ENCODE measurements at regions not wholly inside any gene's neighbourhood (a gene's known extent, or its start where the extent isn't known, plus 50 kb on each side); places are given as distances from the start of the nearest gene placed in this dataset.

DNA sequence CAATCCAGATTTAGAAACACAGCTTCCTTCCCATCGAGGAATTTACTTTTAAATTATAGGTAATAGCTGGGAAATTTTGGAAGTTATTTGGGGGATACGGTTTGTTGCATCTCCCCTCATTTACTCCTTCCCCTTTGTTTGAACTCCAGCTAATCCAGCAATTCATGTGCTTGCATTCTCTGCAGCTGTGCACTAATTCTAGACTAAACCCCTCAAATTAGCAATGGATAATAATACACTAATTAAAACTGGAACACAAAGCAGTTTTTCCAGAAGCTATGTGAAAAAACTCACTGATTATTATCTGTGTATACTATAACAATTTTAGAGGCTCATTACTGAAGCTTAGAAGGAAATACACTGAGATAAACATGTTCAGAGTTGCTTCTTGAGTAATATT lies 751.2 kb upstream of the ZNF608 start:
- TF ChIP-seq POLR2A (IDR thresholded peaks at IDR 0.05; ENCODE audit: low read depth, low read length): no peak
- TF ChIP-seq GABPA (IDR thresholded peaks at IDR 0.05; ENCODE audit: low read depth): no peak
- no peak for TF ChIP-seq SIX5 (IDR thresholded peaks at IDR 0.05; ENCODE audit: low read depth, low read length, severe bottlenecking)
- no peak for TF ChIP-seq EZH2 (IDR thresholded peaks at IDR 0.05; ENCODE audit: borderline replicate concordance, control insufficient read depth, low read depth, low read length)
- TF ChIP-seq, protein P1, sequence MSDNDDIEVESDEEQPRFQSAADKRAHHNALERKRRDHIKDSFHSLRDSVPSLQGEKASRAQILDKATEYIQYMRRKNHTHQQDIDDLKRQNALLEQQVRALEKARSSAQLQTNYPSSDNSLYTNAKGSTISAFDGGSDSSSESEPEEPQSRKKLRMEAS (IDR thresholded peaks at IDR 0.05; ENCODE audit: low read depth, low read length): no peak
- no peak for TF ChIP-seq SIN3A (IDR thresholded peaks at IDR 0.05; ENCODE audit: low read depth, low read length)
- TF ChIP-seq NRF1 (conservative IDR thresholded peaks at IDR 0.05; ENCODE audit: low read depth, low read length): no peak
- no peak for TF ChIP-seq BCL11A (IDR thresholded peaks at IDR 0.05; ENCODE audit: low read depth, low read length)
- no peak for TF ChIP-seq SMC3 (IDR thresholded peaks at IDR 0.05; ENCODE audit: borderline replicate concordance, low read length)
- no peak for TF ChIP-seq JUNB (IDR thresholded peaks at IDR 0.05)
- no peak for TF ChIP-seq JUND (IDR thresholded peaks at IDR 0.05; ENCODE audit: low read depth, low read length)
- TF ChIP-seq, protein P2, sequence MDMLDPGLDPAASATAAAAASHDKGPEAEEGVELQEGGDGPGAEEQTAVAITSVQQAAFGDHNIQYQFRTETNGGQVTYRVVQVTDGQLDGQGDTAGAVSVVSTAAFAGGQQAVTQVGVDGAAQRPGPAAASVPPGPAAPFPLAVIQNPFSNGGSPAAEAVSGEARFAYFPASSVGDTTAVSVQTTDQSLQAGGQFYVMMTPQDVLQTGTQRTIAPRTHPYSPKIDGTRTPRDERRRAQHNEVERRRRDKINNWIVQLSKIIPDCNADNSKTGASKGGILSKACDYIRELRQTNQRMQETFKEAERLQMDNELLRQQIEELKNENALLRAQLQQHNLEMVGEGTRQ (IDR thresholded peaks at IDR 0.05; ENCODE audit: borderline replicate concordance, low read depth, low read length): no peak

All from GM12878 (cell line).